Coronary artery (tissue), 2 donors: ENCODE measurements at regions not wholly inside any gene's neighbourhood (a gene's known extent, or its start where the extent isn't known, plus 50 kb on each side); places are given as distances from the start of the nearest gene placed in this dataset.

ENCODE experiments used
- DNase-seq: peaks from one replicate; pipeline ENCODE4 v3.0.0-alpha.2; 2017; ENCODE audit warnings: low spot score
- H3K27ac ChIP-seq, 2 donors: fragments of 200-600 bp; sonication (generic); one replicate each; pipeline ENCODE4 v1.5.1; 2016 to 2019
- H3K4me3 ChIP-seq: fragments of 200-600 bp; sonication (generic); 2 replicates; pipeline ENCODE4 v1.5.1; 2016; ENCODE audit warnings: mild to moderate bottlenecking, moderate library complexity
- CTCF ChIP-seq: fragments of 200-600 bp; sonication (generic); IDR thresholded peaks from one replicate; pipeline ENCODE4 v1.5.1; 2019; ENCODE audit warnings: antibody characterized with exemption

- no peak overlapping the region for H3K27ac ChIP-seq
- no peak for TF ChIP-seq CTCF
- no peak for DNase-seq
- H3K4me3 ChIP-seq: no peak overlapping the region
Observed at GRCh38 chr19:31139871-31140505, 209.2 kb downstream of the TSHZ3 start.

- H3K4me3 ChIP-seq: no peak overlapping the region
- H3K27ac ChIP-seq: no peak overlapping the region
- DNase-seq: no peak
- TF ChIP-seq CTCF: no peak
Observed at GRCh38 chr19:31138077-31138476, 211.2 kb downstream of the TSHZ3 start.

DNA sequence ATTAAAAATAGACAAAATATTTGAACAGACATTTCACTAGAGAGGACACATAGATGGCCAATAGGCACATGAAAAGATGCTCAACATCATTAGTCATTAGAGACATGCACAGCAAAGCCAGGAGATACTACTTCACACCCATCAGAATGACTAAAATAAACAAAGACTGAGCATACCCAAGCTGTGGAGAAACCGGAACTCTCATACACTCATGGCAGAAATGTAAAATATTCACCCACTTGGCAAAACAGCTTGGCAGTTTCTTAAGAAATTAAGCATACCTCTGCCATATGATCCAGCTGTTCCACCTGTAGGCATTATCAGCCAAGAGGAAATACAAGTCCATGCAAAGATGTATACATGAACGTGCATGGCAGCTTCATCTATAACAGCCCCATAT, 213.4 kb downstream of the TSHZ3 start:
- TF ChIP-seq CTCF: no peak
- no peak overlapping the region for H3K4me3 ChIP-seq
- no peak overlapping the region for H3K27ac ChIP-seq
- DNase-seq: no peak

DNA sequence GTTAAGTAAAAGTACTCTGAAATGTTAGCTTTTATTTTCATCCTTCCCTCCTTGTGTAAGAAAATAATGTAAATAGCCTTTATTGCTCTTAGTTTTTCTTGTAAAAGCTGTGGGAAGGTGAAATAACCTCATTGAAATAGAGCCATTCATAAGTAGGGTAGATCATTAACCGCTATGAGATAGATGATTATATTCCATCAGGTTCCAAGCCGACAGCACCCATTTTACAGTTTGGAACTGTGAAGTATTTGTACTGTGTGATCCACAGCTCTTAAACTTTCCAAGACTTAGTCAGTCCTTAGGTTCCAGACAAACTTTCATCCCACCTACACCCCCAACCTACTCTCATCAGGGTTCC, 216.5 kb downstream of the TSHZ3 start:
- Histone ChIP-seq H3K4me3 (no peak overlapping the region), H3K27ac (no peak overlapping the region)
- no peak for DNase-seq
- TF ChIP-seq CTCF: no peak

DNA sequence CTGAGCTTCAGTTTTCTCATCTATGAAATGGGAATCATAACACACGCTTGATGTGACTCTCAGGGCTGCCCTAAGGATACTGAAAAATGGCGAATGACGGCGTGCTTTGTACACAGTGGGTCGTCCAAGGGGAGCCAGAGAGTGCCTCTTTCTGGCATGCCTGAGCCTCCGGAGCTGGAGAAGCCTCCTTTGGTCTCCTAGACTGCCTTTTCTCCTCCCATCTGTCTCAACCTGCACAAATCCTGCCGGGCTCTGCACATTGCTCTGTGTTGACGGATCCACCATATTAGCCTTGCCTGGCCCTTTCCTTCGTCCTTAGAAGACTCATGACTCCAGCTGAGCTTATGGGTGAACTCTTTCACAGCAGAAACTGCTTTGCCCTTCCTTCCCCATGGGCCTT, 220.9 kb downstream of the TSHZ3 start:
- Histone ChIP-seq H3K27ac (no peak overlapping the region), H3K4me3 (no peak overlapping the region)
- TF ChIP-seq CTCF: no peak
- DNase-seq: no peak

DNA sequence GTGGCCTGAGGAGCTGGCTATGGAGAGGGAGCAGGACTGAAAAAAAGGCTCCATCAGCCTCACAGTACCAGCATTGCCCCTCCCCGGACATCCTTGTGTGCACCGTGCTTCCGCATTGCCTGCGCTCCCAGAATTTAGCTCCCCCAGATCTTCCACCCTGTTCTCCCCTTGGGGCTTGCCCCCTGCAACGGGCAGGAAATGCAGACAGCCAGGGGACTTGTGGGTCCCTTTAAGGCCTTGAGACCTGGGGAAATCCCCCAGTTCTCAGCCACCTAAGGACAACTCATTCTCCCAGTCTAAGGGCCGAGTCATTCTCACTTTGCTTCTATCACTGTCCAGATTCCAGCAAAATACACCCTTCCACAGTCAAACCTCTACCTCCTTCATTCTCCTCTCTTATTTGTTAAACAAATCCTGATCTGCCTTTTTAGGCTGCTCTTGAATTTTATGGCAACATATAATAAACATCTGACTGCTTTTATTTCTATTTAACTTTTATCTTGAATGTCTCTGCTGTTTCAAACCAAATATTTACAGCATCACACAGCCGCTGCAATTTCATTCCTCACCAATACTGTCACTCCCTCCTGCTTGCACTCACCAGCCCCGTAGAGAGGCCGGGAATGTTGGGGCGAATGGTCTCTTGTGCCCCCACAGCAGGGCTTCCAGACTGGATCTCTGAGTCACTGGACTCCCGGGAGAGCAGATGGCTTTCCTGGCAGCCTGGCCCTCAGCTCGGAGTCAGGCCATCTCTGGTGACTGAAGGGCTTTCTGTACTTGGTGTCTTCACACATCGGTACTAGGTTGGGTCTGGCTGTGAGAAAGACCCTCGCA, 221.9 kb downstream of the TSHZ3 start:
- Histone ChIP-seq H3K4me3 (no peak overlapping the region), H3K27ac (no peak overlapping the region)
- TF ChIP-seq CTCF: no peak
- DNase-seq: no peak

DNA sequence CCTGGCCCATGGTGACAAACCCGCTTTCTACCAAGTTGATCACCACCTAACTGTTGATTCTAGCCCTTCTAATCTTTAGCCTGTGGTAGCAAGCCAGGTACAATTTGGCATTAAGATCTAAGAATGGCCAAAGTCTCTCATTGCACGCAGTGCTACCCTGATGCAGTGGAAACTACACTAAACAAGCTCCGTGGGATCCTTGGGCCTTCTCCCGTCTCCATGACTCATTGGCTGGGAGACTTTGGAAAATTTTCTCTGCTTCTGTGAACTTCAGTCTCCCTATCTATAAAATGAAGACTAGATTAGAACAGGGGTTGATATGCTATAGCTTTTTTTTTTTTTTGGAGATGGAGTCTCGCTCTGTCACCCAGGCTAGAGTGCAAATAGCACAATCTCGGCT, 223.0 kb downstream of the TSHZ3 start:
- no peak for TF ChIP-seq CTCF
- no peak overlapping the region for H3K27ac ChIP-seq
- no peak for DNase-seq
- H3K4me3 ChIP-seq: no peak overlapping the region
